Keratinocyte (primary cell): ENCODE measurements at regions not wholly inside any gene's neighbourhood (a gene's known extent, or its start where the extent isn't known, plus 50 kb on each side); places are given as distances from the start of the nearest gene placed in this dataset.

Experiments used
- DNase-seq: peaks from one replicate; pipeline ENCODE4 v3.0.0-alpha.2; 2011; ENCODE audit warnings: low read depth, missing footprints, low spot score
- FAIRE-seq: peaks from 2 replicates; lab custom pipeline; 2011; peaks lifted over from hg19 to GRCh38; lab: Jason Lieb, UNC
- H2AFZ ChIP-seq: 2 replicates; pipeline ENCODE4 v1.6.0; 2012; ENCODE audit warnings: low read length, control low read depth, inconsistent platforms; ENCODE audit not compliant: control insufficient read depth
- H3K27ac ChIP-seq: 2 replicates; pipeline ENCODE4 v1.5.1; 2011; ENCODE audit warnings: low read length; ENCODE audit not compliant: control insufficient read depth, insufficient read depth
- H3K27me3 ChIP-seq: 3 replicates; pipeline ENCODE4 v1.6.0; 2011; ENCODE audit warnings: low read length; ENCODE audit not compliant: control insufficient read depth, insufficient read depth; ENCODE audit errors: extremely low read depth
- H3K36me3 ChIP-seq, 2 experiments: 2 replicates in 1 of 2; 3 replicates in 1 of 2; pipeline ENCODE4 v1.5.1; 2011; ENCODE audit warnings: low read length in 2 of 2, mild to moderate bottlenecking in 1 of 2; ENCODE audit not compliant: control insufficient read depth in 2 of 2, insufficient read depth in 2 of 2; ENCODE audit errors: extremely low read depth in 1 of 2
- H3K4me1 ChIP-seq: 3 replicates; pipeline ENCODE4 v1.5.1; 2011; ENCODE audit warnings: low read length; ENCODE audit not compliant: control insufficient read depth, insufficient read depth; ENCODE audit errors: extremely low read depth
- H3K4me2 ChIP-seq: 3 replicates; pipeline ENCODE4 v1.6.0; 2011; ENCODE audit warnings: low read depth, low read length; ENCODE audit not compliant: control insufficient read depth, insufficient read depth; ENCODE audit errors: extremely low read depth
- H3K4me3 ChIP-seq, 3 experiments: fragments of 200-600 bp in 1 of 3; sonication (generic) in 1 of 3; 2 replicates in 2 of 3; 3 replicates in 1 of 3; pipeline ENCODE4 v1.5.1; 2011 to 2016; ENCODE audit warnings: low read length in 3 of 3, mild to moderate bottlenecking in 3 of 3, control low read depth in 2 of 3, inconsistent platforms in 1 of 3, low read depth in 1 of 3, mixed read lengths in 1 of 3, mixed run types in 1 of 3, moderate library complexity in 1 of 3; ENCODE audit not compliant: control insufficient read depth in 2 of 3, insufficient read depth in 2 of 3; ENCODE audit errors: extremely low read depth in 1 of 3
- H3K79me2 ChIP-seq: 2 replicates; pipeline ENCODE4 v1.6.0; 2012; ENCODE audit warnings: low read length; ENCODE audit not compliant: control insufficient read depth, insufficient read depth
- H3K9ac ChIP-seq: 3 replicates; pipeline ENCODE4 v1.6.0; 2011; ENCODE audit warnings: low read length; ENCODE audit not compliant: control insufficient read depth, insufficient read depth; ENCODE audit errors: extremely low read depth
- H3K9me1 ChIP-seq: 3 replicates; pipeline ENCODE4 v1.6.0; 2011; ENCODE audit warnings: low read length; ENCODE audit not compliant: control insufficient read depth, insufficient read depth; ENCODE audit errors: extremely low read depth
- H3K9me3 ChIP-seq: 2 replicates; pipeline ENCODE4 v1.5.1; 2012; ENCODE audit warnings: low read depth, low read length; ENCODE audit not compliant: control insufficient read depth
- H4K20me1 ChIP-seq: 3 replicates; pipeline ENCODE4 v1.6.0; 2011; ENCODE audit warnings: low read length; ENCODE audit not compliant: control insufficient read depth, insufficient read depth; ENCODE audit errors: extremely low read depth
- CTCF ChIP-seq, 3 experiments: IDR thresholded peaks in 1 of 3; conservative IDR thresholded peaks in 1 of 3; optimal IDR thresholded peaks in 1 of 3; 2 replicates in 2 of 3; 3 replicates in 1 of 3; pipeline versions ENCODE3 to v1.5.1; 2011; ENCODE audit warnings: low read length in 3 of 3, mild to moderate bottlenecking in 3 of 3, moderate library complexity in 2 of 3, control low read depth in 1 of 3, inconsistent platforms in 1 of 3; ENCODE audit not compliant: insufficient read depth in 2 of 3; ENCODE audit errors: extremely low read depth in 1 of 3
- EZH2 ChIP-seq: IDR thresholded peaks from one replicate; pipeline ENCODE4 v1.6.1; 2012; ENCODE audit warnings: inconsistent platforms, mild to moderate bottlenecking, low read length, moderate library complexity
- dilution Hi-C: fragments of 300-500 bp; cut with MboI; formaldehyde crosslinking; loops from one replicate; pipeline ENCODE4 v1.7.0; 2020; ENCODE audit warnings: low sequenced_read_pairs; ENCODE audit not compliant: extremely low pct_ligation_motif_present

GRCh38 chr7:96547371-96547811, 162.3 kb downstream of the SEM1 start:
- H3K4me1 ChIP-seq, result peaks cover 25% of the 10 kb centered on the region
- no peaks in the 10 kb centered on the region for H4K20me1 ChIP-seq
- dilution Hi-C loops, result no loop called here
- H3K4me2 ChIP-seq, result no peak overlapping the region
- FAIRE-seq (no peak), DNase-seq (no peak)
- peaks cover 3% of the 10 kb centered on the region for H3K9me1 ChIP-seq
- TF ChIP-seq CTCF (optimal IDR thresholded peaks at IDR 0.05 in 1 of 3, IDR thresholded peaks at IDR 0.05 in 1 of 3, conservative IDR thresholded peaks at IDR 0.05 in 1 of 3; ENCODE audit: extremely low read depth in 1 of 3, insufficient read depth in 2 of 3, low read length in 3 of 3), result no peak
- no peak for TF ChIP-seq EZH2
- no peak overlapping the region for H3K4me3 ChIP-seq
- no peaks in the 10 kb centered on the region for H3K27me3 ChIP-seq
- H3K9me3 ChIP-seq, result no peaks in the 10 kb centered on the region
- no peaks in the 10 kb centered on the region for H3K36me3 ChIP-seq
- no peak overlapping the region for H3K9ac ChIP-seq
- H3K27ac ChIP-seq, result no peak overlapping the region
- no peak overlapping the region for H2AFZ ChIP-seq
- H3K79me2 ChIP-seq, result no peaks in the 10 kb centered on the region

GRCh38 chr7:96546426-96546825, 163.2 kb downstream of the SEM1 start:
- H3K4me2 ChIP-seq, result no peak overlapping the region
- TF ChIP-seq CTCF (optimal IDR thresholded peaks at IDR 0.05 in 1 of 3, IDR thresholded peaks at IDR 0.05 in 1 of 3, conservative IDR thresholded peaks at IDR 0.05 in 1 of 3; ENCODE audit: extremely low read depth in 1 of 3, insufficient read depth in 2 of 3, low read length in 3 of 3) (no peak), EZH2 (no peak)
- no peaks in the 10 kb centered on the region for H3K36me3 ChIP-seq
- dilution Hi-C loops, result no loop called here
- peaks cover 3% of the 10 kb centered on the region for H3K9me1 ChIP-seq
- FAIRE-seq (no peak), DNase-seq (no peak)
- no peaks in the 10 kb centered on the region for H3K9me3 ChIP-seq
- no peak overlapping the region for H3K4me3 ChIP-seq
- no peaks in the 10 kb centered on the region for H3K79me2 ChIP-seq
- H3K27ac ChIP-seq, result no peak overlapping the region
- no peak overlapping the region for H2AFZ ChIP-seq
- H3K4me1 ChIP-seq, result peaks cover 25% of the 10 kb centered on the region
- H3K27me3 ChIP-seq, result no peaks in the 10 kb centered on the region
- H3K9ac ChIP-seq, result no peak overlapping the region
- no peaks in the 10 kb centered on the region for H4K20me1 ChIP-seq
